ENCODE measurements at regions not wholly inside any gene's neighbourhood (a gene's known extent, or its start where the extent isn't known, plus 50 kb on each side); places are given as distances from the start of the nearest gene placed in this dataset.
"Not testable (repeated sequence)": the region's sequence is repeated elsewhere in the genome, so short reads cannot be mapped to it uniquely, and the experiment has no call there.

DNA sequence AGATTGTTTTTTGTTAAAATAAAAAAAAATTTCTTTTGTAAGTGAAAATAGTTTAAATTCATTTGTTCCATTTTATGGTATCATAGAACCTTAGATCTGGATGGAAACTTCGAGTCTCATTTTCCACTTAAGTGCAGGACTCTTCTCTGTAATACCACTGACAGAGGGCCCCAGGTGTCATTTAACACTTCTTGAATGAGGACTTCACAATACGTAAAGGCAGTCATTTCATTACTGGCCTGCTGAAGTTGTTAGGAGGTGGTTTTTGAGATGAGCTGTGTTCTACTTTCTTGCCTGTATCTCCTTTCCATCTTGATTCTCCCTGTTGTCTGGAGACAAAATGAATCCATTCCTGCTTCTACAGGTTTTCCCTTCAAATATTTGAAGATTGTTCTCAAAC lies 455.3 kb downstream of the DMRT2 start:
- DNase-seq: no peak

- DNase-seq: no peak
Measured at GRCh38 chr9:1510712-1511111, 460.6 kb downstream of the DMRT2 start.

DNA sequence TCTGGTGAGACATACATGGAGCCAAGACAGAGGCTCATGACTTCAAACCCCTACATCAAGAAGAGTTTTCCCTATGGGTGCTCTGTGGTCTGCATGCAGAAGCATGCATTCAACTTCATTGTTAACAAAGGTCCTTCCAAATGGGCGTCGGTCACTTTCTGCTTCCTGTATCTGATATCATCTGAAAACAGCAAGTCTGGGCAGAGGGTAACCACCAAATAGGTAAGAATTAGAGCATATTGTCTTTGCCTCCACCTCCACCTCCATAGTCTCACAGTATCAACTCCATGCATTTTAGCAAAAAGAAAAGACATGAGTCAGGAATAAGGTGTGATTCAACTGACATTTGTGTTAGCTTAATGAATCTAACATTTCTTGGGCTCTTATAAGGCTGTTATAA lies 462.9 kb downstream of the DMRT2 start:
- no peak for DNase-seq

GRCh38 chr9:1514250-1514649 lies 464.1 kb downstream of the DMRT2 start:
- DNase-seq: no peak

GRCh38 chr9:1514776-1515363 lies 464.7 kb downstream of the DMRT2 start:
- no peak for DNase-seq

DNA sequence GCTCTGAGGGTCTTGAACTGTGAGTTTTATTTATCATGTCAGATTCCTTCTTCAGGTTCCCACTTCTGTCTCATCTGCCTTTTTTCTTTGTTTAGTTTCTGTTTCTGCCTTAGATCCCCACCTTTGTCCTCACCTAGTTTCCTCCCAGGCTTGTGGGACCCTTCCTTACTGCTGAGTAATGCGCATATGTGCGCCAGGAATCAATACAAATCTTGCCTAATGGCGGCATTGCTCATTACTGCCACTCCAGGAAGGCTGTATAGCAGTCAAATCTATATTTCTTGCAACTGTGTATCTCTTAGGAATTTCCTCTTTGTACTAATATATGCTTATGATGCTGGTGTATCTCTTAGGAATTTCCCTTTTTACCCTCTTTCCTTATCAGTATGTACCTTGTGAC lies 465.4 kb downstream of the DMRT2 start:
- DNase-seq: no peak

DNA sequence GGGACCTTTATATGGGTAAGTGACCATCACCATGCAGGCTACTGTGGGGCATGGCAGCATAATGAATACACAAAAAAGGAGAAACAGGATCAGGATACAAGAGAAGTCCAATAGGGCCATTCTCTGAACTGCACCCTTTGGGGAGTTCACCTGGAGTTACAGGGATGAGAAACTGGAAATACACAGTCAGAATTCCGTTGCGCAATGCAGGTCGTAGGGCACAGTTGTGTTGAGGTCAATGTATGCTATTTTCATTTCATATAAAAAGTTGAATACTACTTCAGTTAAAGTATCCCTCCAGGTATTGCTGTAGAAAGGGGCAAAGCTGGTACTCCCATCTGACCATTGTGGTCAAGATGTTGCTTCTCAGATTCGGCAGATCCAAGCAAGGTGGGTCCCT lies 471.4 kb downstream of the DMRT2 start:
- no peak for DNase-seq

GRCh38 chr9:1522219-1522767 lies 472.1 kb downstream of the DMRT2 start:
- no peak for DNase-seq

DNA sequence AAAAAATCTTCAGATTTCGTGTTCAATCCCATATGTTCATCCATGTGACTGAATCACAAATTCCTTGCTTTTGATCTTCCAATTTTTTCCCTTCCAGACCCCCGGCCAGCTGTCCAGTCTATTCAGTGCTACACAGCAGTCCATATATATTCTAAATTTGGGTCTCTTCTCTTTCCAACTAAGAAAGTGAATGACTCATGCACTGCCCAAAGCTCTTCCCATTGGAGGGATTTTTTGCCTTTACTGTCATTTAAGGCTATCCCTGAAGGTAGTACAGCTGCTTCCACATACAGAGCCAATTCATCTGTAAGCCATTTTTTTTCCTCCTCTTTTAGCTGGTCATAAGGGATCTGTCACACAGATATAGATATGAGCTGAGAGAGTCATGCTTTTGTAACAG lies 478.3 kb downstream of the DMRT2 start:
- DNase-seq: no peak

GRCh38 chr9:1530696-1531095 lies 480.5 kb downstream of the DMRT2 start:
- no peak for DNase-seq

DNA sequence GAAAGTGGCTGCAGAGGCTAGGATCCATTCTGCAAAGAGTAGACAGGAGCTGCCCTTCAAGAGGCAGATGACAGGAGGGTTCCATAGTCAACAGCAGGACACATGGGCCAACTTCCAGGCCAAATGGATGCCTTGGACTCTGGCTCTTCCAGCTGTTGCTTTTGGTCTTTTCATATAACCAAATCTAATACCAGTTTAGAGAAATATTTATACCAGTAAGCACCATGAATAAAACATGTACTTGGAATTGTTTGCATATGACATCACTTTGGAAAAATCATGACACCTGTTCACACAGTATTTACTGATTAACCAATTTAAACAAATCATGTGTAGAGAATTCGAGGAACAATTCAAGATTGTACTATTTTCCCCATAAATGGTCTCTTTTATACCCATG lies 481.3 kb downstream of the DMRT2 start:
- DNase-seq: no peak

DNA sequence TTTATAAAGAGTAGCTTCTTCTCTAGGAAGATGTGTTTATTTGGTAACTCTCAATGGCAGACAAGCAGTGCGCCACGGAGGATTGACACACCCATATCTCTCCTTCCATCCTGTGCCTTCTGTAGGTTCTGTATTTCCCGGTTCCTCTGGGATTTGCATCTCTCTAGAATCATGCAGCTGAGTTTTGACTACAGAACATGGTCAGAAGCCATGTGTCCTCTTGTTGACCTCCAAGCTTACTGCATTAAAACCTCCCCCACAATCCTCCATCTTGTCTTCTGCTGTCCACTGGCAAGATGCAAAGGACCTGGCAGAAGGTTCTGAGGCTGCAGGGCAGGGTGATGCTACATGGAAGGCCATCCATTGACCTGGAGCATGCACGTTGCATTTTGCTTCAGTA lies 482.0 kb downstream of the DMRT2 start:
- DNase-seq: no peak

GRCh38 chr9:1535051-1535450 lies 480.1 kb upstream of the SMARCA2 start:
- DNase-seq: no peak

- no peak for DNase-seq
Measured at GRCh38 chr9:1535599-1535998, 479.5 kb upstream of the SMARCA2 start.

DNA sequence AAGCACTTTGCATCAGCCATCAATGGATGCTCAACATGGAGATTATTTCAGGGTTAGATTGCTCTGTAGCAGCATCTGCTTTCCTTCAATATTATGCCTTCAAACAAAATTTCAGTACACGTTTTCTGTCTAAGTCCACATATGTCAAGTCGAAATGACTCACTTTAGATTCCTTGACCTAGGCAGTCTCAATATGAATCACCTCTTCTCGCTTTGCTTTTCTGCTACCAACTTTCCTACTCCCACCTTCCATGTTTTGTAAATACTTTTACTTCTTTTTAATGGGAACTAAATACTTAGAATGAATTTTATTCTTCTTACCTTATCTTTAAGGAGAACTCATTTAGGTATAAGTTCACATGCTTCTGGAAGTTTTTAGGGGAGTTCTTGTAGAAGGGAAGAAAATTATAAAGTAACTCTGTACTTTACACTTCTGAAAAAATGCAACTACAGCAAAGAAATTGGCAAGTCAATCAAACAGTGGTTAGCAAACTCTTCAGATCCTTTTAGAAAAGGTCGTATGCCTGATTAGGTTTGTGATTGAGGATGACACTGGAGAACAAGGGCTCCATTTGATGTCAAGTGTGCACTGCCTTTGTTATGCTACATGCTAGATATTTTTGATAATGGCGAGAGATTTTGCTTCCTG lies 478.5 kb upstream of the SMARCA2 start:
- DNase-seq: no peak

DNA sequence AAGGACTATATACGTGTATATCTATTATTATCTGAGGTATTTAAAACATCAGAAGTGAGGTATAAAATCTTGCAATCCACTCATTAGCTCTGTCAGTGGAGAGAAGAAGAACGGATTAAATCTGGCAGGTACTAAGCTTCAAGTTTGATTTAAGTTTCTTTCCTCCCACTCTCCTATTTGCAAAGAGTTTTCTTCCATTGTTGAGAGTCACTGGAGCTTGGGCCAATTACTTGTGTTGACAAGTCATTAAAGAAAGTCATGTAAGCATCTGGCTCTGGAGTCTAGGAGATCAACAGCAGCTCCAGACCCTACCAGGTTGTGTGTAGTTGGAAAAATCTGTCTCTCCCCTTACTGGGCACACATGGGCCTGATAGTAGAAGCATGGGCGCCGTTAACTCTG lies 476.8 kb upstream of the SMARCA2 start:
- DNase-seq: no peak

DNA sequence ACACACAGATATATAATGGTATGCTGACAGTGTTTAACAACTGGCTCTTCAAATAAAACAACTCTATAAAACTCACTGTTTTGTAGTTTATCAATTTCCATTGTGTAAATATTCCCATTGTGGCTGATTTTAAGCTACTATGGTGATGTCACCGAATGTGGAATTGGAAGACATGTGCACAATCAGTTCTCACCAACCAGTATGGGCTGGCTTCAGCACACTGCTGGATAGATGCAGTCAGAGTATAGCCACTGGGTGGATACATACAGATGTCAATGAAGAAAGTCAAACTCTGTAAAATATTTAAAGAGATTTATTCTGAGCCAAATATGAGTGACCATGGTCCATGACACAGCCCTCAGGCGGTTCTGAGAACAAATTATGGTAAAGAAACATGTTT lies 475.9 kb upstream of the SMARCA2 start:
- no peak for DNase-seq

DNA sequence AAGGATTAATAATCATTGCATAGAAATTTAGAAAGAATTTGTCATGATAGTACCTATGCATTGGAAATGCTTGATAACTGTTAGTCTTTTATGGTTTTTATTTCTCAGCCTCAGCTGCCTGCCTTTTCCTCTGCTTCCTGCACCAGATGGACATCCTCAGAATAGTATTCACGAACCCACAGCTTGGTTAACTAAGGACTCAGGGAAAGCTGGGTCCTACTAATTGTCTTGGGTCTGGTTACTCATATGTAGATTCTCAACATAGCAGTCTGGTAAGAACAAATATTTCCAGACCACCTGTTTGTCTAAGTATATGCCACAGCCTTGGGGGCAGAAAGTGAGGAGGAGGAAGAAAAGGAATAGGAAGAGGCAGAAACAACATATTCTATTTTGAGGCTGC lies 464.5 kb upstream of the SMARCA2 start:
- DNase-seq: no peak

- no peak for DNase-seq
Measured at GRCh38 chr9:1554081-1555035, 460.8 kb upstream of the SMARCA2 start.

DNA sequence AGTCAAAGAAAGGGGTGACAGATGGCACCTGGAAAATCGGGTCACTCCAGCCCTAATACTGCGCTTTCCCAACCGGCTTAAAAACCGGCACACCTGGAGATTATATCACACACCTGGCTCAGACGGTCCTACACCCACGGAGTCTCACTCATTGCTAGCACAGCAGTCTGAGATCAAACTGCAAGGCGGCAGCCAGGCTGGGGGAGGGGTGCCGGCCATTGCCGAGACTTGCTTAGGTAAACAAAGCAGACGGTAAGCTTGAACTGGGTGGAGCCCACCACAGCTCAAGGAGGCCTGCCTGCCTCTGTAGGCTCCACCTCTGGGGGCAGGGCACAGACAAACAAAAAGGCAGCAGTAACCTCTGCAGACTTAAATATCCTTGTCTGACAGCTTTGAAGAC lies 456.5 kb upstream of the SMARCA2 start:
- not testable (repeated sequence) for DNase-seq

DNA sequence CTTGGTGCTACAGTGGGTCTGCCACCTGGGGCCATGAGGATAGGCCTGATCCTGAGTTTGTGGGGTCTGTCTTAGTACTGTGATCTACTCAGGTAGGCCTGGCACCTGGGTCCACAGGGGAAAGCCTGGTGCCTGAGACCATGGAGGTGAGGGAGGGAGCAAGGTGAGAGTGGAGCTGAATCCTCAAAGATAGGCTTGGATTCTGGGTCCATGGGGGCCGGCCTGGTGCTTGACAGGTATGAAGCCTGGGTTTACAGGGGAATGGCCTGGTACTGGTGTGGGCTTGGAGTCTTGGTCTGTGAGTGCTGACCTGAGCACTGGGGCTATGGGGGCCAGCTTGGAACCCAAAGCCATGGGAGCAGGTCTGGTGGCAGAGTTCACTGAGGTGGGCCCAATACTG lies 439.2 kb upstream of the SMARCA2 start:
- DNase-seq: no peak

DNA sequence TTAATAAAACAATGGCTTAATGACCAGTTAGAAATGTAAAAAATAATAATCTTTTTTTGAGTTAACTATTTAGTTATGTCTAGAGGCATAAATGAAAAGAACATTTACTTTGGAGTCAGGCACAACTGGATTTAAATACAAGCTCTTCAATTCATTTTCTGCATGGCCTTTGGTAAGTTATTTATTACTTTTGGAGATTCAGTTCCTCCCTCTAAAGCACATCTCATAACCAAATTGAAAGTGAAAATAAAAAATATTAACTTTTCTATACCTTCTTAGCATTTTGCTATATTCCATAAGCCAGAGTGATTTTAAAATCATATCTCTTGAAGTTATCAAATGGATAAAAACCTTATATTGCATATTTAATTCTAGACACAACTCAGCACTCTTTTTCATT lies 434.9 kb upstream of the SMARCA2 start:
- DNase-seq: no peak

DNA sequence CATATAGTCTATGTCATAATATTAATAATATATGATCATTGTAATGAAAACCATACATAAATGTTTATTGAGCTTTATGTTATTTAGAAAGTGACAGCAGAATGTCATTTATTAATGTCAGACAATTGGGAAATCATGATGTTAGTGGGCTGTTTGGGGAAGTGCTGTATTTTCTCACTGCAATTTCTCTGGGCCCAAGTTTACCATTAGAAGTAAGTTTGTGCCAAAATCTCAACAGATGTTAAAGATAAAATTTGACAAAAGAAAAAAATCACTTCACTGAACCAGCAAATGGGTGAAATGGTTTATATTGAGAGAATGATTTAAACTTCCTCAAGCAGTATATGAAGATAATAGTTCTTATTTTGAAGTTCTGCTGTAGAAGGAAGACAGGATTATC lies 433.2 kb upstream of the SMARCA2 start:
- no peak for DNase-seq

GRCh38 chr9:1591310-1591709 lies 423.8 kb upstream of the SMARCA2 start:
- no peak for DNase-seq
